GM12878 (cell line): ENCODE measurements at regions not wholly inside any gene's neighbourhood (a gene's known extent, or its start where the extent isn't known, plus 50 kb on each side); places are given as distances from the start of the nearest gene placed in this dataset.

Experiments
- ATAC-seq: fragments of 200-7000 bp; cut with Tn5 transposase; 3 replicates; pipeline ENCODE4 v1.9.1; 2020; ENCODE audit warnings: mild to moderate bottlenecking, moderate library complexity
- BruUV-seq: library from RNA; stranded (reverse); fragments of 400-500 nt; replicated peaks from 2 replicates; lab custom pipeline; 2021; lab: Mats Ljungman, UMichigan
- CTCF ChIA-PET: fragments of 300-600 bp; sonication (Branson Sonifier 250); formaldehyde crosslinking; extraction: SDS; loops from one replicate; lab custom pipeline; 2021; ENCODE audit warnings: inconsistent platforms; lab: Yijun Ruan, JAX
- POLR2A ChIA-PET: fragments of 350-600 bp; formaldehyde crosslinking; extraction: SDS; loops from one replicate; lab custom pipeline; 2021; ENCODE audit warnings: inconsistent platforms; lab: Charles Lee
- RAD21 ChIA-PET: fragments of 300-600 bp; sonication (Branson Sonifier 250); formaldehyde crosslinking; loops from one replicate; lab custom pipeline; 2023; ENCODE audit warnings: antibody characterized with exemption; ENCODE audit not compliant: unreplicated experiment; lab: Charles Lee
- SMC1A ChIA-PET: fragments of 300-600 bp; sonication (Branson Sonifier 250); formaldehyde crosslinking; loops from one replicate; lab custom pipeline; 2023; ENCODE audit not compliant: unreplicated experiment, uncharacterized antibody; lab: Charles Lee
- DNase-seq: peaks from one replicate; pipeline ENCODE4 v3.0.0-alpha.2; 2011; ENCODE audit warnings: low read depth, low spot score
- FAIRE-seq: peaks from 3 replicates; lab custom pipeline; 2011; peaks lifted over from hg19 to GRCh38; lab: Jason Lieb, UNC
- H2AFZ ChIP-seq: 2 replicates; pipeline ENCODE4 v1.6.0; 2011; ENCODE audit warnings: low read depth, low read length, control low read depth; ENCODE audit not compliant: control insufficient read depth
- H3K27ac ChIP-seq: 2 replicates; pipeline ENCODE4 v1.5.1; 2011; ENCODE audit warnings: control low read depth; ENCODE audit not compliant: control insufficient read depth, insufficient read depth
- H3K27me3 ChIP-seq, 2 experiments: replicated peaks in 1 of 2; 2 replicates each; pipeline versions ENCODE4 v1.6.0 to v1.6.1; 2011; ENCODE audit warnings: low read length in 1 of 2; ENCODE audit not compliant: control insufficient read depth in 2 of 2, insufficient read depth in 2 of 2
- H3K36me3 ChIP-seq, 2 experiments: 2 replicates each; pipeline ENCODE4 v1.5.1; 2011; ENCODE audit warnings: low read length in 1 of 2; ENCODE audit not compliant: control insufficient read depth in 2 of 2, insufficient read depth in 2 of 2
- H3K4me1 ChIP-seq: 2 replicates; pipeline ENCODE4 v1.6.1; 2011; ENCODE audit warnings: mild to moderate bottlenecking, low read length, moderate library complexity, mixed read lengths; ENCODE audit not compliant: control insufficient read depth, insufficient read depth
- H3K4me2 ChIP-seq: 2 replicates; pipeline ENCODE4 v1.6.0; 2011; ENCODE audit warnings: control low read depth; ENCODE audit not compliant: control insufficient read depth, insufficient read depth
- H3K4me3 ChIP-seq: fragments of 200-600 bp; sonication (generic); 2 replicates; pipeline ENCODE4 v1.5.1; 2016
- H3K79me2 ChIP-seq: 2 replicates; pipeline ENCODE4 v1.6.0; 2011; ENCODE audit warnings: low read length; ENCODE audit not compliant: control insufficient read depth, insufficient read depth
- H3K9ac ChIP-seq: 2 replicates; pipeline ENCODE4 v1.8.0; 2011; ENCODE audit warnings: low read length, control low read depth, mixed read lengths; ENCODE audit not compliant: control insufficient read depth, insufficient read depth
- H3K9me3 ChIP-seq: replicated peaks from 3 replicates; pipeline ENCODE4 v1.5.1; 2011; ENCODE audit warnings: mild to moderate bottlenecking, low read length; ENCODE audit not compliant: control insufficient read depth, insufficient read depth
- H4K20me1 ChIP-seq: 2 replicates; pipeline ENCODE4 v1.6.0; 2011; ENCODE audit not compliant: control insufficient read depth, insufficient read depth
- CEBPZ ChIP-seq: fragments of 150-350 bp; IDR thresholded peaks from 2 replicates; pipeline ENCODE4 v1.6.1; 2016; ENCODE audit warnings: low read depth, low read length
- DPF2 ChIP-seq: fragments of 450-650 bp; IDR thresholded peaks from 2 replicates; pipeline ENCODE4 v1.6.1; 2017; ENCODE audit warnings: mild to moderate bottlenecking
- HDAC6 ChIP-seq: fragments of 200-600 bp; sonication (generic); IDR thresholded peaks from one replicate; pipeline ENCODE4 v1.8.0; 2017; ENCODE audit warnings: antibody characterized with exemption; ENCODE audit not compliant: unreplicated experiment
- IKZF2 ChIP-seq, 2 experiments: fragments of 450-650 bp; IDR thresholded peaks; 2 replicates each; pipeline ENCODE4 v1.6.1; 2017; ENCODE audit warnings: mild to moderate bottlenecking in 2 of 2, moderate library complexity in 2 of 2
- NBN ChIP-seq: fragments of 450-650 bp; IDR thresholded peaks from 2 replicates; pipeline ENCODE4 v1.6.1; 2016
- PBX3 ChIP-seq: IDR thresholded peaks from 2 replicates; pipeline ENCODE4 v1.6.1; 2011; ENCODE audit warnings: mild to moderate bottlenecking, low read depth, low read length, moderate library complexity; ENCODE audit not compliant: insufficient replicate concordance
- POLR2AphosphoS5 ChIP-seq: IDR thresholded peaks from 2 replicates; pipeline ENCODE4 v1.6.1; 2011; ENCODE audit warnings: mild to moderate bottlenecking, low read length, inconsistent platforms
- POU2F2 ChIP-seq: IDR thresholded peaks from 3 replicates; pipeline ENCODE4 v1.6.1; 2011; ENCODE audit warnings: low read depth, mild to moderate bottlenecking, low read length, borderline replicate concordance
- SUZ12 ChIP-seq: fragments of 200-600 bp; sonication (generic); IDR thresholded peaks from one replicate; pipeline ENCODE4 v1.6.1; 2018; ENCODE audit warnings: antibody characterized with exemption, mild to moderate bottlenecking; ENCODE audit not compliant: unreplicated experiment
- ZNF217 ChIP-seq: fragments of 450-650 bp; IDR thresholded peaks from 2 replicates; pipeline ENCODE4 v1.6.1; 2017; ENCODE audit warnings: antibody characterized with exemption, mild to moderate bottlenecking
- ZNF384 ChIP-seq: IDR thresholded peaks from 2 replicates; pipeline ENCODE4 v1.6.1; 2012; ENCODE audit warnings: low read depth, mild to moderate bottlenecking, low read length, improper control_type of control experiment, borderline replicate concordance
- WGBS: methylation state at CpG from one replicate; pipeline ENCODE4 v1.1.6; 2016; ENCODE audit warnings: low lambda C conversion rate; ENCODE audit not compliant: insufficient replicate concordance, insufficient coverage; ENCODE audit errors: missing lambda C conversion rate; 5-methylcytosine and 5-hydroxymethylcytosine counted together
- in situ Hi-C: fragments of 300-500 bp; cut with MboI; formaldehyde crosslinking; loops from 9 replicates; pipeline ENCODE4 v1.14.3; 2018; ENCODE audit warnings: mixed read lengths
- intact Hi-C: fragments of 100-400 bp; cut with micrococcal nuclease; formaldehyde crosslinking; loops from one replicate; pipeline ENCODE4 v1.14.2; 2022; ENCODE audit not compliant: unreplicated experiment
- TF ChIP-seq, protein P1 (sequence below): IDR thresholded peaks from 2 replicates; pipeline ENCODE4 v1.6.1; 2011; ENCODE audit warnings: borderline replicate concordance, low read depth, mild to moderate bottlenecking, moderate library complexity, low read length; ENCODE audit not compliant: insufficient read depth, poor library complexity, severe bottlenecking
- TF ChIP-seq, protein P2 (sequence below): IDR thresholded peaks from 2 replicates; pipeline ENCODE4 v1.6.1; 2012; ENCODE audit warnings: low read depth, low read length, improper control_type of control experiment

- intact Hi-C loops, result no loop called here
- BruUV-seq, result no TSS peak
These were observed 179.1 kb downstream of the KLF6 start for GRCh38 chr10:3605882-3606281.

More at GRCh38 chr10:3605882-3606281, 179.1 kb downstream of the KLF6 start:
- DNase-seq (no peak), ATAC-seq (no peak), FAIRE-seq (no peak)
- ChIA-PET CTCF (no interaction called here), POLR2A (no interaction called here), RAD21 (no interaction called here), SMC1A (no interaction called here)
- no peak overlapping the region for H3K9ac ChIP-seq
- in situ Hi-C loops, result no loop called here
- no peak overlapping the region for H3K4me2 ChIP-seq
- H3K27me3 ChIP-seq, result no peaks in the 10 kb centered on the region
- WGBS, result 0% methylated on average over 2 of the region's 2 CpGs
- H3K36me3 ChIP-seq, result no peaks in the 10 kb centered on the region
- no peaks in the 10 kb centered on the region for H4K20me1 ChIP-seq
- no peak overlapping the region for H2AFZ ChIP-seq
- H3K79me2 ChIP-seq, result no peaks in the 10 kb centered on the region
- no peaks in the 10 kb centered on the region for H3K4me1 ChIP-seq
- H3K27ac ChIP-seq, result no peak overlapping the region
- TF ChIP-seq DPF2 (no peak), ZNF217 (no peak), SUZ12 (no peak), HDAC6 (no peak), PBX3 (no peak), ZNF384 (no peak), POLR2AphosphoS5 (no peak), NBN (no peak), IKZF2 (IDR thresholded peaks at IDR 0.05) (no peak), CEBPZ (no peak), POU2F2 (no peak)
- TF ChIP-seq, protein P1, sequence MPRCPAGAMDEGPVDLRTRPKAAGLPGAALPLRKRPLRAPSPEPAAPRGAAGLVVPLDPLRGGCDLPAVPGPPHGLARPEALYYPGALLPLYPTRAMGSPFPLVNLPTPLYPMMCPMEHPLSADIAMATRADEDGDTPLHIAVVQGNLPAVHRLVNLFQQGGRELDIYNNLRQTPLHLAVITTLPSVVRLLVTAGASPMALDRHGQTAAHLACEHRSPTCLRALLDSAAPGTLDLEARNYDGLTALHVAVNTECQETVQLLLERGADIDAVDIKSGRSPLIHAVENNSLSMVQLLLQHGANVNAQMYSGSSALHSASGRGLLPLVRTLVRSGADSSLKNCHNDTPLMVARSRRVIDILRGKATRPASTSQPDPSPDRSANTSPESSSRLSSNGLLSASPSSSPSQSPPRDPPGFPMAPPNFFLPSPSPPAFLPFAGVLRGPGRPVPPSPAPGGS, result no peak
- TF ChIP-seq, protein P2, sequence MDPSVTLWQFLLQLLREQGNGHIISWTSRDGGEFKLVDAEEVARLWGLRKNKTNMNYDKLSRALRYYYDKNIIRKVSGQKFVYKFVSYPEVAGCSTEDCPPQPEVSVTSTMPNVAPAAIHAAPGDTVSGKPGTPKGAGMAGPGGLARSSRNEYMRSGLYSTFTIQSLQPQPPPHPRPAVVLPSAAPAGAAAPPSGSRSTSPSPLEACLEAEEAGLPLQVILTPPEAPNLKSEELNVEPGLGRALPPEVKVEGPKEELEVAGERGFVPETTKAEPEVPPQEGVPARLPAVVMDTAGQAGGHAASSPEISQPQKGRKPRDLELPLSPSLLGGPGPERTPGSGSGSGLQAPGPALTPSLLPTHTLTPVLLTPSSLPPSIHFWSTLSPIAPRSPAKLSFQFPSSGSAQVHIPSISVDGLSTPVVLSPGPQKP, result no peak
- H3K4me3 ChIP-seq, result no peak overlapping the region
- H3K9me3 ChIP-seq, result no peaks in the 10 kb centered on the region; the same call in 1 of the 3 replicates
